ENCODE measurements at regions not wholly inside any gene's neighbourhood (a gene's known extent, or its start where the extent isn't known, plus 50 kb on each side); places are given as distances from the start of the nearest gene placed in this dataset.

DNA sequence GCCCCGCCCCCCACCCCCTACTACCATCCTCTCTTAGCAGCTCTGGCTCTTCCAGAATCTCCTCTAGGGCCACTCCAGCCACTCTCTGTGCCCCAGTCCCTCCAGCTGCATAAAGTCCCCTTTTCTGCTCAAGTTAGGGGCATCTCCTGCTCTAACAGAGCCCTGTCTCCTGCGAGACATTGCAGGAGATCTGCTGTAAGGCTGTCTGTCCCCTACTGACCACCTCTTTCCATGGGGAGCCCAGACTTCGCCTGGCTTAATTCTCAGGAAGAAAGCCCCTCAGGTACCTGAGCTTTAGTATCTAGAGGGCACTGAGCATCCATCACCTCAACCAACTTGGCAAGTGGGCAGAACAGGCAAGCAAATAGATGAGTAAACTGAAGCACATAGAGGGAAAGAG is 200.7 kb upstream of the ZMIZ1 start:
- CTCF ChIA-PET = no interaction called here
- intact Hi-C loops (cut with micrococcal nuclease; ENCODE audit: unreplicated experiment) = no loop called here

DNA sequence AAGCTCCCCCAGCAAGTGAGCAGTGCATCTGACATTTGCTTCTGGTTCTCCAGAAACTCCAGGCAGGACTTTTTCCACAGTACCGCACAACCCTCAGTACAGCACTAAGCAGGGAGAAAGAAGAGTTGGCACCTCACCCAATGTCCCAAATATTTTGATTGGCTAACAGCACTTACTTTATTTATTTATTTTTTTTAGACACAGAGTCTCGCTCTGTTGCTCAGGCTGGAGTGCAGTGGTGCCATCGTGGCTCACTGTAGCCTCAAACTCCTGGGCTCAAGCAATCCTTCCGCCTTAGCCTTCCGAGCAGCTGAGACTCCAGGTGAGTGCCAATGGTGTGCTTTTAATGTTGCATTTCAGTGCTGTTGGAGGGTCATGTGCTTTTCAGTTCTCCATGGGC is 200.3 kb upstream of the ZMIZ1 start:
- intact Hi-C loops (cut with micrococcal nuclease; ENCODE audit: unreplicated experiment) = no loop called here
- H3K4me3 ChIP-seq (ENCODE audit: low read depth, low read length, poor library complexity, severe bottlenecking) = no peak overlapping the region
- CTCF ChIA-PET = no interaction called here
- no peak for DNase-seq (ENCODE audit: low spot score)
- POLR2A ChIA-PET (ENCODE audit: low non-redundant PET) = no interaction called here
- no peak overlapping the region for H3K27ac ChIP-seq (ENCODE audit: low read depth, low read length, poor library complexity, severe bottlenecking)
- H3K27me3 ChIP-seq (replicated peaks; ENCODE audit: insufficient read depth, low read depth, low read length, poor library complexity) = no peaks in the 10 kb centered on the region
- BruUV-seq (replicated peaks) = no TSS peak
- no peak for TF ChIP-seq EZH2 (IDR thresholded peaks at IDR 0.05; ENCODE audit: borderline replicate concordance, low read depth, low read length, poor library complexity, severe bottlenecking)
- TF ChIP-seq, protein P1, sequence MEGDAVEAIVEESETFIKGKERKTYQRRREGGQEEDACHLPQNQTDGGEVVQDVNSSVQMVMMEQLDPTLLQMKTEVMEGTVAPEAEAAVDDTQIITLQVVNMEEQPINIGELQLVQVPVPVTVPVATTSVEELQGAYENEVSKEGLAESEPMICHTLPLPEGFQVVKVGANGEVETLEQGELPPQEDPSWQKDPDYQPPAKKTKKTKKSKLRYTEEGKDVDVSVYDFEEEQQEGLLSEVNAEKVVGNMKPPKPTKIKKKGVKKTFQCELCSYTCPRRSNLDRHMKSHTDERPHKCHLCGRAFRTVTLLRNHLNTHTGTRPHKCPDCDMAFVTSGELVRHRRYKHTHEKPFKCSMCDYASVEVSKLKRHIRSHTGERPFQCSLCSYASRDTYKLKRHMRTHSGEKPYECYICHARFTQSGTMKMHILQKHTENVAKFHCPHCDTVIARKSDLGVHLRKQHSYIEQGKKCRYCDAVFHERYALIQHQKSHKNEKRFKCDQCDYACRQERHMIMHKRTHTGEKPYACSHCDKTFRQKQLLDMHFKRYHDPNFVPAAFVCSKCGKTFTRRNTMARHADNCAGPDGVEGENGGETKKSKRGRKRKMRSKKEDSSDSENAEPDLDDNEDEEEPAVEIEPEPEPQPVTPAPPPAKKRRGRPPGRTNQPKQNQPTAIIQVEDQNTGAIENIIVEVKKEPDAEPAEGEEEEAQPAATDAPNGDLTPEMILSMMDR (conservative IDR thresholded peaks at IDR 0.05; ENCODE audit: low read depth, low read length) = no peak
- H3K36me3 ChIP-seq (ENCODE audit: insufficient read depth, low read length, poor library complexity, severe bottlenecking) = no peaks in the 10 kb centered on the region
- H3K9me3 ChIP-seq (ENCODE audit: low read depth, low read length, poor library complexity, severe bottlenecking) = no peaks in the 10 kb centered on the region
- H3K4me1 ChIP-seq (ENCODE audit: insufficient read depth, low read length, poor library complexity, severe bottlenecking) = no peaks in the 10 kb centered on the region

More for the DNA sequence above, 200.7 kb upstream of the ZMIZ1 start:
- BruUV-seq (replicated peaks) = no TSS peak
- no peaks in the 10 kb centered on the region for H3K9me3 ChIP-seq (ENCODE audit: low read depth, low read length, poor library complexity, severe bottlenecking)
- POLR2A ChIA-PET (ENCODE audit: low non-redundant PET) = no interaction called here
- DNase-seq (ENCODE audit: low spot score) = no peak
- H3K4me3 ChIP-seq (ENCODE audit: low read depth, low read length, poor library complexity, severe bottlenecking) = no peak overlapping the region
- no peaks in the 10 kb centered on the region for H3K4me1 ChIP-seq (ENCODE audit: insufficient read depth, low read length, poor library complexity, severe bottlenecking)
- TF ChIP-seq EZH2 (IDR thresholded peaks at IDR 0.05; ENCODE audit: borderline replicate concordance, low read depth, low read length, poor library complexity, severe bottlenecking) = no peak
- TF ChIP-seq, protein P1 (conservative IDR thresholded peaks at IDR 0.05; ENCODE audit: low read depth, low read length) = no peak
- no peaks in the 10 kb centered on the region for H3K36me3 ChIP-seq (ENCODE audit: insufficient read depth, low read length, poor library complexity, severe bottlenecking)
- no peaks in the 10 kb centered on the region for H3K27me3 ChIP-seq (replicated peaks; ENCODE audit: insufficient read depth, low read depth, low read length, poor library complexity)
- no peak overlapping the region for H3K27ac ChIP-seq (ENCODE audit: low read depth, low read length, poor library complexity, severe bottlenecking)

DNA sequence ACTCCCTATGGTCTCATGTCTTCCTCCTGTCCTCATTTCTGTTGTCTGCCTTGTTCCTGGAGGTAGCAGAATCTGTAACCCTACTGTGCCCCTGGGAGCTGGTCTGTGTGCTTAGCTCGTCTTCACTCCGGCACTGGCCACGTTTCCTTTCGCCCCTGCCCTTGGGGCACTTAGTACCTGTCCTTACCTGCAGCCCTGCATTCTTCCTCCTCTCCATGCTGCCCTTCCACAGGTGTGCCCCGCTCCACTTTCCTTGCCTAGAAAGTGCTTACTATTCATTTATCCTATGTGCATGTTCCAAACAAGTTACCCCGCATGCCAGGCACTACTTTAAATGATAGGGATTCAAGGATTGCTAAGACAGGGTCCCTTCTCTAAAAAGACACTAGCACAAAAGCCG is 199.9 kb upstream of the ZMIZ1 start:
- no TSS peak for BruUV-seq (replicated peaks)
- Histone ChIP-seq H3K9me3 (ENCODE audit: low read depth, low read length, poor library complexity, severe bottlenecking) (no peaks in the 10 kb centered on the region), H3K27me3 (replicated peaks; ENCODE audit: insufficient read depth, low read depth, low read length, poor library complexity) (no peaks in the 10 kb centered on the region), H3K36me3 (ENCODE audit: insufficient read depth, low read length, poor library complexity, severe bottlenecking) (no peaks in the 10 kb centered on the region), H3K4me3 (ENCODE audit: low read depth, low read length, poor library complexity, severe bottlenecking) (no peak overlapping the region), H3K4me1 (ENCODE audit: insufficient read depth, low read length, poor library complexity, severe bottlenecking) (no peaks in the 10 kb centered on the region), H3K27ac (ENCODE audit: low read depth, low read length, poor library complexity, severe bottlenecking) (no peak overlapping the region)
- no peak for DNase-seq (ENCODE audit: low spot score)
- CTCF ChIA-PET = no interaction called here
- intact Hi-C loops (cut with micrococcal nuclease; ENCODE audit: unreplicated experiment) = no loop called here
- TF ChIP-seq, protein P1 (conservative IDR thresholded peaks at IDR 0.05; ENCODE audit: low read depth, low read length) = no peak
- TF ChIP-seq EZH2 (IDR thresholded peaks at IDR 0.05; ENCODE audit: borderline replicate concordance, low read depth, low read length, poor library complexity, severe bottlenecking) = no peak
- POLR2A ChIA-PET (ENCODE audit: low non-redundant PET) = no interaction called here
